ENCODE measurements at regions not wholly inside any gene's neighbourhood (a gene's known extent, or its start where the extent isn't known, plus 50 kb on each side); places are given as distances from the start of the nearest gene placed in this dataset.
A peak's percentile ranks its signal among the peaks of the same experiment; 100 is the strongest.

GRCh38 chr15:91383532-91383931 is 283.5 kb downstream of the SV2B start:
- Histone ChIP-seq H3K27me3 (no peaks in the 10 kb centered on the region), H3K4me3 (no peak overlapping the region), H3K4me1 (no peaks in the 10 kb centered on the region), H3K27ac (no peak overlapping the region), H3K36me3 (no peaks in the 10 kb centered on the region), H3K9me3 (no peaks in the 10 kb centered on the region)
- no peak for ATAC-seq
- intact Hi-C loops (cut with DNase I): no loop called here
- TF ChIP-seq CTCF (IDR thresholded peaks at IDR 0.05): no peak
- no peak for DNase-seq

GRCh38 chr15:91384189-91384730 is 284.2 kb downstream of the SV2B start:
- H3K9me3 ChIP-seq: no peaks in the 10 kb centered on the region
- no peak overlapping the region for H3K4me3 ChIP-seq
- ATAC-seq (peak; percentile 48), DNase-seq (no peak)
- H3K27me3 ChIP-seq: no peaks in the 10 kb centered on the region
- intact Hi-C loops (cut with DNase I): no loop called here
- no peaks in the 10 kb centered on the region for H3K36me3 ChIP-seq
- TF ChIP-seq CTCF (IDR thresholded peaks at IDR 0.05): no peak
- no peak overlapping the region for H3K27ac ChIP-seq
- H3K4me1 ChIP-seq: no peaks in the 10 kb centered on the region

GRCh38 chr15:91385311-91385710 is 285.3 kb downstream of the SV2B start:
- H3K4me1 ChIP-seq: no peaks in the 10 kb centered on the region
- H3K4me3 ChIP-seq: no peak overlapping the region
- no peak for TF ChIP-seq CTCF (IDR thresholded peaks at IDR 0.05)
- H3K9me3 ChIP-seq: no peaks in the 10 kb centered on the region
- no peak overlapping the region for H3K27ac ChIP-seq
- DNase-seq: no peak
- intact Hi-C loops (cut with DNase I): no loop called here
- no peaks in the 10 kb centered on the region for H3K36me3 ChIP-seq
- H3K27me3 ChIP-seq: no peaks in the 10 kb centered on the region
- ATAC-seq: peak; percentile 87

GRCh38 chr15:91393186-91393585 is 293.1 kb downstream of the SV2B start:
- DNase-seq (no peak), ATAC-seq (no peak)
- TF ChIP-seq CTCF (IDR thresholded peaks at IDR 0.05): no peak
- Histone ChIP-seq H3K36me3 (no peaks in the 10 kb centered on the region), H3K4me3 (no peak overlapping the region), H3K9me3 (no peaks in the 10 kb centered on the region), H3K4me1 (no peaks in the 10 kb centered on the region), H3K27me3 (no peaks in the 10 kb centered on the region), H3K27ac (no peak overlapping the region)
- intact Hi-C loops (cut with DNase I): no loop called here

- intact Hi-C loops (cut with DNase I): no loop called here
- no peaks in the 10 kb centered on the region for H3K4me1 ChIP-seq
- no peak overlapping the region for H3K4me3 ChIP-seq
- H3K9me3 ChIP-seq: no peaks in the 10 kb centered on the region
- no peak for TF ChIP-seq CTCF (IDR thresholded peaks at IDR 0.05)
- ATAC-seq (no peak), DNase-seq (no peak)
- H3K27me3 ChIP-seq: no peaks in the 10 kb centered on the region
- H3K36me3 ChIP-seq: no peaks in the 10 kb centered on the region
- H3K27ac ChIP-seq: no peak overlapping the region
Observed at GRCh38 chr15:91400481-91400880, 300.4 kb downstream of the SV2B start.

All from left lung (tissue), 4 donors.